GM12865 (cell line): ENCODE measurements at regions not wholly inside any gene's neighbourhood (a gene's known extent, or its start where the extent isn't known, plus 50 kb on each side); places are given as distances from the start of the nearest gene placed in this dataset.

Experiments
- DNase-seq: peaks from one replicate; pipeline ENCODE4 v3.0.0; 2010; ENCODE audit warnings: low read depth
- H3K4me3 ChIP-seq: 2 replicates; pipeline ENCODE4 v1.5.1; 2011; ENCODE audit warnings: mild to moderate bottlenecking, low read depth, low read length, control low read depth
- TF ChIP-seq, protein P1 (sequence below): IDR thresholded peaks from 2 replicates; pipeline ENCODE4 v1.5.1; 2011; ENCODE audit warnings: low read length, control low read depth, low read depth, inconsistent platforms; ENCODE audit not compliant: insufficient read depth; ENCODE audit errors: missing control alignments

DNA sequence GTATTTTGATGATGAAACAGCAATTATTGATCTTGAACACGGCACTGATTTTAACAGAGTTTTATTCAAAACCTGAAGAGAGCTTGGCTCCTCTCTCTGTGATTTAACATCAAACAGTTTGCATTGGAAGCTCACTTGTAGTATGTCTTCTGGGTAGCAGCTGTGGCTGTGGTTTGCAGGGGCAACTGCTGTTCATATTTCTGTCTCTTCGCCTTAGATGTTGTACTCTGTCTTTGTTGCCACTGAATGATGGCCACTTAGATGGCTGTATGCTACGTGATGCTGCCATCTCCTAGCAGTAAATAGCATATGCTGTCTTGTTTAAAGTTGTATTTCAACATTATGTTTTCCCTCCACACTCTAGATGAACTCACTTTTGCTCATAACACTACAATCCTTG lies 1743.0 kb upstream of the TENM3 start:
- H3K4me3 ChIP-seq = no peak overlapping the region
- TF ChIP-seq, protein P1, sequence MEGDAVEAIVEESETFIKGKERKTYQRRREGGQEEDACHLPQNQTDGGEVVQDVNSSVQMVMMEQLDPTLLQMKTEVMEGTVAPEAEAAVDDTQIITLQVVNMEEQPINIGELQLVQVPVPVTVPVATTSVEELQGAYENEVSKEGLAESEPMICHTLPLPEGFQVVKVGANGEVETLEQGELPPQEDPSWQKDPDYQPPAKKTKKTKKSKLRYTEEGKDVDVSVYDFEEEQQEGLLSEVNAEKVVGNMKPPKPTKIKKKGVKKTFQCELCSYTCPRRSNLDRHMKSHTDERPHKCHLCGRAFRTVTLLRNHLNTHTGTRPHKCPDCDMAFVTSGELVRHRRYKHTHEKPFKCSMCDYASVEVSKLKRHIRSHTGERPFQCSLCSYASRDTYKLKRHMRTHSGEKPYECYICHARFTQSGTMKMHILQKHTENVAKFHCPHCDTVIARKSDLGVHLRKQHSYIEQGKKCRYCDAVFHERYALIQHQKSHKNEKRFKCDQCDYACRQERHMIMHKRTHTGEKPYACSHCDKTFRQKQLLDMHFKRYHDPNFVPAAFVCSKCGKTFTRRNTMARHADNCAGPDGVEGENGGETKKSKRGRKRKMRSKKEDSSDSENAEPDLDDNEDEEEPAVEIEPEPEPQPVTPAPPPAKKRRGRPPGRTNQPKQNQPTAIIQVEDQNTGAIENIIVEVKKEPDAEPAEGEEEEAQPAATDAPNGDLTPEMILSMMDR = no peak
- no peak for DNase-seq

DNA sequence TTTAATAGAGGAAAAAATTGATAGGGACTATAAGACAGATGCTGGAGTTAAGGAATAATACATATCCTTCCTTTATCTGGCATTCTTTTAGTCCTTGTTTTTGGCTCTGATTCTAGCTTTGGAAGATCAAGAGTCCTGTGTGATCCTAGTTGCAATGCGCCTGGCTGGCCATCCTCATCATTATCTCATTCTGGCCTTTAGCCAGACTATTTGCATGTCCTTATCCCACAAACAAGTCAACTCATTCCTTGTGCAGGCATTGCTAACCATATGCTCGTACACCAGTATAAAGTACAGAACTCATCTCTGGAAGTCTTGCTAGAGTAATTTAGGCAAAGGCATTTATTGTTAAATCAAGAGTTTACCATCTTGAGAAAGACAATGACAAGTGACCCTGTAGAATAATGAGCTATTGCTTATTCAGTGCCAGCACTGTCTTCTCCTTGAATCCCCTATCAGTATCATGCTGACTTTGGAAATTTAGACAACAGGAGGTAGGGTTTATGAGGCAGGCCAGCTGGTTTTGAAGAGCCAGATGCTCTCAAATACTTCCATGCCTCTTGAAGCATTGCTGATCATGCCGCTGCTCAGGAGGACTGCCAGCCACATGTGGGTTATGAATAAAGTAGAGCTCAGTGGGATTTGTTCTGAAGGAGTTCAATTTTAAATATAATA lies 1730.3 kb upstream of the TENM3 start:
- TF ChIP-seq, protein P1 = no peak
- no peak overlapping the region for H3K4me3 ChIP-seq
- no peak for DNase-seq

- H3K4me3 ChIP-seq = no peak overlapping the region
- TF ChIP-seq, protein P1 = no peak
- no peak for DNase-seq
These were observed 1724.3 kb upstream of the TENM3 start for GRCh38 chr4:180518906-180519305.

GRCh38 chr4:180521181-180521580 lies 1722.0 kb upstream of the TENM3 start:
- TF ChIP-seq, protein P1 = no peak
- no peak for DNase-seq
- no peak overlapping the region for H3K4me3 ChIP-seq

DNA sequence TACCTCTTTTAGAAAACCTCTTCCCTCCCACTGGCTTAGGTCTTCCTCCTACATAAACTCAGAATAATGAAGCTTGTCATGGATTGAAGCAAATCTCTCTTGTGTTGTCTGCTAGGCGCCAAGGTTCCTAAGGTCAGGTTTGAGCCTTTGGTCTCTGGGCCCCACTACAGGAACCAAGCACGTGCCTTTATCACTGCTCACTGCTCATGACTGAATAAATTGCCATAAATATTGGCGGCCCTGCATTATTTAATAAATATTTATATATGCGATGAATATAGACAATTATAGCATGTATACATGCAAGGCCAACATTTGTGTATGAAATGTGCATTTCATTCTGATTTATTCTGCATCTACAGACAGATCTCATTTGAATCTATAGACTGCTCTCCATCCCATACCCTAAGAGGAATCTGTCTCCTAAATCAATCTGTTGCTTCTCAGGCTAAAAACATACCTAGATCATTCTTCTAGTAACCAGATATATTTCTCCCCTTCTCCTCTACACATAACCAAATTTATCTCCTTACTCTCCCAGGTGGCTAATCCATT lies 1717.6 kb upstream of the TENM3 start:
- no peak overlapping the region for H3K4me3 ChIP-seq
- DNase-seq = no peak
- TF ChIP-seq, protein P1 = no peak

GRCh38 chr4:180528003-180528402 lies 1715.2 kb upstream of the TENM3 start:
- H3K4me3 ChIP-seq = no peak overlapping the region
- no peak for DNase-seq
- TF ChIP-seq, protein P1 = no peak

DNA sequence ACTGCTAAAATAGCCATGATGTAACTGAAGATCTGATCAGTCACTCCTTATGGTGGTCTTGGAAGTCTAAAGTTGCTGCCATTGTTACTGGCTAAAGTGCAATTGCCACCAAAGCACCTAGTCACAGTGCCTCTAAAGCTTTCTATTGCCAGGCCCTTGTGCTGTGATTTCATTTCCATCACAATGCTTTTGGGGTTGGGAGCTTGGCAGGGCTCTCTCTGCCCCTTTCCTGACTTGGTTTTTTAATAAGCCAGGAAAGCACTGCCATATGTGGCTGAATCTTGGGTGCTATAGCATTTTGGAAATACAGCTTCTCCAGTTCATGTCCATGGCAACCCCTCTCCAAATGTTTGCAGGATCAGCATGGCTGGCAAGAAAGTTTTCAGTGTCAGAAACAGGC lies 1712.4 kb upstream of the TENM3 start:
- H3K4me3 ChIP-seq = no peak overlapping the region
- no peak for DNase-seq
- TF ChIP-seq, protein P1 = no peak
